Duodenal mucosa (tissue), 2 donors: ENCODE measurements at regions not wholly inside any gene's neighbourhood (a gene's known extent, or its start where the extent isn't known, plus 50 kb on each side); places are given as distances from the start of the nearest gene placed in this dataset.
"Not testable (repeated sequence)": the region's sequence is repeated elsewhere in the genome, so short reads cannot be mapped to it uniquely, and the experiment has no call there.

Source experiments
- H3K27ac ChIP-seq: one replicate; pipeline ENCODE4 v1.7.0; 2013; ENCODE audit warnings: low read depth, low read length
- H3K27me3 ChIP-seq, 2 donors: one replicate each; pipeline ENCODE4 v1.7.0; 2013; ENCODE audit warnings: low read length in 2 of 2, control low read depth in 1 of 2; ENCODE audit not compliant: insufficient read depth in 2 of 2, control insufficient read depth in 1 of 2
- H3K36me3 ChIP-seq, 2 donors: one replicate each; pipeline ENCODE4 v1.7.0; 2013; ENCODE audit warnings: low read length in 2 of 2, control low read depth in 1 of 2; ENCODE audit not compliant: insufficient read depth in 2 of 2, control insufficient read depth in 1 of 2
- H3K4me1 ChIP-seq, 2 donors: one replicate each; pipeline ENCODE4 v1.7.0; 2013; ENCODE audit warnings: low read length in 2 of 2, control low read depth in 1 of 2; ENCODE audit not compliant: insufficient read depth in 2 of 2, control insufficient read depth in 1 of 2
- H3K4me3 ChIP-seq, 2 donors: one replicate each; pipeline ENCODE4 v1.7.0; 2013; ENCODE audit warnings: low read length in 2 of 2, low read depth in 1 of 2
- H3K9ac ChIP-seq, 2 donors: one replicate each; pipeline ENCODE4 v1.7.0; 2013; ENCODE audit warnings: low read length in 2 of 2, low read depth in 1 of 2
- H3K9me3 ChIP-seq, 2 donors: one replicate each; pipeline ENCODE4 v1.7.0; 2013; ENCODE audit warnings: low read length in 2 of 2, control low read depth in 1 of 2; ENCODE audit not compliant: control insufficient read depth in 1 of 2

- H3K4me3 ChIP-seq = no peak overlapping the region
- H3K4me1 ChIP-seq = no peaks in the 10 kb centered on the region
- H3K9me3 ChIP-seq = peaks cover 1 to 21% of the 10 kb centered on the region in 2 donors
- H3K27me3 ChIP-seq = no peaks in the 10 kb centered on the region
- H3K36me3 ChIP-seq = no peaks in the 10 kb centered on the region
- H3K27ac ChIP-seq = no peak overlapping the region
- H3K9ac ChIP-seq = no peak overlapping the region
Measured at GRCh38 chr6:48695872-48696271, 584.9 kb upstream of the PTCHD4 start.

DNA sequence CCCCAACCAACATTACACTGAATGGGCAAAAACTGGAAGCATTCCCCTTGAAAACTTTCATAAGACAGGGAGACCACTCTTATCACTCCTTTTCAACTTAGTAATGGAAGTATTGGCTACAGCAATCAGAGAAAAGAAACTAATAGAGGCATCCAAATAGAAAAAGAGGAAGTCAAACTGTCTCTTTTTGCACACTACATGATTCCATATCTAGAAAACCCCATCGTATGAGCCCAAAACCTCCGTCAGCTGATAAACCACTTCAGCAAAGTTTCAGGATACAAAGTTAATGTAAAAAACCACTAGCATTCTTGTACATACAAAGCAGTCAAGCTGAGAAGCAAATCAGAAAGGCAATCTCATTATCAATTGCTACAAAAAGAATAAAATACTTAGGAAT is 580.4 kb upstream of the PTCHD4 start:
- no peaks in the 10 kb centered on the region for H3K36me3 ChIP-seq
- H3K27me3 ChIP-seq = no peaks in the 10 kb centered on the region
- H3K9me3 ChIP-seq = peaks cover 12 to 33% of the 10 kb centered on the region in 2 donors
- no peak overlapping the region for H3K9ac ChIP-seq
- H3K4me1 ChIP-seq = no peaks in the 10 kb centered on the region
- no peak overlapping the region for H3K4me3 ChIP-seq
- H3K27ac ChIP-seq = no peak overlapping the region

DNA sequence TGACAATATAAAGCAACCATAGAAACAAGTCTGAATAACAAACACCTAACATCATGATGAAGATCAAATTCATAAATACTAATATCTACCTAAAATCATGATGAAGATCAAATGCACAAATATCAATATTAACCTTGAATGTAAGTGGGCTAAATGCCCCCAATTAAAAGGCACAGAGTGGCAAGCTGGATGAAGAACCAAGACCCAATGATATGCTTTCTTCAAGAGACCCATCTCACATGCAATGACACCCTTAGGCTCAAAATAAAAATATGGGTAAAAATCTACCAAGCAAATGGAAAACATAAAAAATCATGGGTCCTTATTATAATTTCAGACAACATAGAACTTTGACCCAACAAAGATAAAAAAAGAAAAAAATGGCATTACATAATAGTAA is 578.5 kb upstream of the PTCHD4 start:
- no peaks in the 10 kb centered on the region for H3K27me3 ChIP-seq
- H3K9ac ChIP-seq = no peak overlapping the region
- H3K4me3 ChIP-seq = no peak overlapping the region
- H3K27ac ChIP-seq = no peak overlapping the region
- no peaks in the 10 kb centered on the region for H3K4me1 ChIP-seq
- H3K36me3 ChIP-seq = no peaks in the 10 kb centered on the region
- H3K9me3 ChIP-seq = peaks cover 12 to 26% of the 10 kb centered on the region in 2 donors

DNA sequence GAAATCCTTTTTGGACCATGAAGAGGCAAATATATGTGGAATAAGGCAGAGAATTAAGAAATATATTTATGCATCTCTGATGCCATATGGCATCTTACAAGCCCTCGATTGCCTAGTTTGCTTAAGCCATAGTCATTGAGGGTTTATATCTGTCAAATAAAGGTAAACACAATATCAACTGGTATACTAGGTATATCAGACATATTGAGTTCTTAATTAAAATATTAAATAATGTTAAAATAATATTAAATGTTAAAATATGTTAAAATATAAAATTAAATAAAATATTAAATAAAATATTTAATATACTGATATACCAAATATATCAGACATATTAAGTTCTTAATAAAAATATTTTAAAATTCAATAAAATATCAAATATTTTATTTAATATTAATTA is 567.4 kb upstream of the PTCHD4 start:
- H3K9me3 ChIP-seq = peaks cover 0 to 2% of the 10 kb centered on the region in 2 donors
- no peaks in the 10 kb centered on the region for H3K27me3 ChIP-seq
- no peaks in the 10 kb centered on the region for H3K36me3 ChIP-seq
- H3K4me3 ChIP-seq = no peak overlapping the region
- H3K4me1 ChIP-seq = no peaks in the 10 kb centered on the region
- H3K9ac ChIP-seq = no peak overlapping the region
- H3K27ac ChIP-seq = no peak overlapping the region

- no peaks in the 10 kb centered on the region for H3K4me1 ChIP-seq
- H3K27me3 ChIP-seq = no peaks in the 10 kb centered on the region
- no peak overlapping the region for H3K27ac ChIP-seq
- H3K9me3 ChIP-seq = no peaks in the 10 kb centered on the region
- H3K9ac ChIP-seq = no peak overlapping the region
- no peak overlapping the region for H3K4me3 ChIP-seq
- no peaks in the 10 kb centered on the region for H3K36me3 ChIP-seq
Measured at GRCh38 chr6:48671505-48671904, 560.5 kb upstream of the PTCHD4 start.

- Histone ChIP-seq H3K9ac (no peak overlapping the region), H3K9me3 (no peaks in the 10 kb centered on the region), H3K4me3 (no peak overlapping the region), H3K4me1 (no peaks in the 10 kb centered on the region), H3K27me3 (no peaks in the 10 kb centered on the region), H3K27ac (no peak overlapping the region), H3K36me3 (no peaks in the 10 kb centered on the region)
Measured at GRCh38 chr6:48670546-48670945, 559.5 kb upstream of the PTCHD4 start.

GRCh38 chr6:48667797-48668196 is 556.8 kb upstream of the PTCHD4 start:
- Histone ChIP-seq H3K36me3 (no peaks in the 10 kb centered on the region), H3K27ac (no peak overlapping the region), H3K4me3 (no peak overlapping the region), H3K9me3 (no peaks in the 10 kb centered on the region), H3K4me1 (no peaks in the 10 kb centered on the region), H3K9ac (no peak overlapping the region), H3K27me3 (no peaks in the 10 kb centered on the region)

- Histone ChIP-seq H3K27ac (no peak overlapping the region), H3K9me3 (no peaks in the 10 kb centered on the region), H3K36me3 (no peaks in the 10 kb centered on the region), H3K27me3 (no peaks in the 10 kb centered on the region), H3K4me3 (no peak overlapping the region), H3K9ac (no peak overlapping the region), H3K4me1 (no peaks in the 10 kb centered on the region)
Measured at GRCh38 chr6:48664826-48665225, 553.8 kb upstream of the PTCHD4 start.

GRCh38 chr6:48658915-48659314 is 547.9 kb upstream of the PTCHD4 start:
- H3K27ac ChIP-seq = no peak overlapping the region
- no peaks in the 10 kb centered on the region for H3K9me3 ChIP-seq
- H3K9ac ChIP-seq = no peak overlapping the region
- H3K4me3 ChIP-seq = no peak overlapping the region
- no peaks in the 10 kb centered on the region for H3K27me3 ChIP-seq
- H3K36me3 ChIP-seq = no peaks in the 10 kb centered on the region
- H3K4me1 ChIP-seq = no peaks in the 10 kb centered on the region

GRCh38 chr6:48641544-48641943 is 530.5 kb upstream of the PTCHD4 start:
- H3K4me3 ChIP-seq = no peak overlapping the region
- no peak overlapping the region for H3K9ac ChIP-seq
- H3K4me1 ChIP-seq = no peaks in the 10 kb centered on the region
- H3K9me3 ChIP-seq = peaks cover 6 to 7% of the 10 kb centered on the region in 2 donors
- no peaks in the 10 kb centered on the region for H3K27me3 ChIP-seq
- no peaks in the 10 kb centered on the region for H3K36me3 ChIP-seq
- no peak overlapping the region for H3K27ac ChIP-seq

- not testable (repeated sequence) for H3K4me3 ChIP-seq, H3K27me3 ChIP-seq, H3K9me3 ChIP-seq, H3K4me1 ChIP-seq, H3K36me3 ChIP-seq, H3K9ac ChIP-seq, H3K27ac ChIP-seq
Measured at GRCh38 chr6:48638796-48639195, 527.8 kb upstream of the PTCHD4 start.
